ENCODE measurements at regions not wholly inside any gene's neighbourhood (a gene's known extent, or its start where the extent isn't known, plus 50 kb on each side); places are given as distances from the start of the nearest gene placed in this dataset.

GRCh38 chr12:113528606-113529293, 57.1 kb upstream of the LHX5 start:
- TF ChIP-seq GABPA (IDR thresholded peaks at IDR 0.05; ENCODE audit: low read depth) (no peak), CTCF (IDR thresholded peaks at IDR 0.05; ENCODE audit: insufficient read depth, low read length) (no peak), POLR2AphosphoS5 (IDR thresholded peaks at IDR 0.05; ENCODE audit: low read depth) (no peak)

Data from HL-60 (cell line).